CD4-positive, alpha-beta T cell treated with Interleukin-6 at 100 ng/mL for 8 hours (primary cell): ENCODE measurements at regions not wholly inside any gene's neighbourhood (a gene's known extent, or its start where the extent isn't known, plus 50 kb on each side); places are given as distances from the start of the nearest gene placed in this dataset.
"Not testable (repeated sequence)": the region's sequence is repeated elsewhere in the genome, so short reads cannot be mapped to it uniquely, and the experiment has no call there.

Source experiments
- DNase-seq: peaks from one replicate; pipeline ENCODE4 v3.0.0-alpha.2; 2020; ENCODE audit warnings: mixed read lengths, low spot score

DNA sequence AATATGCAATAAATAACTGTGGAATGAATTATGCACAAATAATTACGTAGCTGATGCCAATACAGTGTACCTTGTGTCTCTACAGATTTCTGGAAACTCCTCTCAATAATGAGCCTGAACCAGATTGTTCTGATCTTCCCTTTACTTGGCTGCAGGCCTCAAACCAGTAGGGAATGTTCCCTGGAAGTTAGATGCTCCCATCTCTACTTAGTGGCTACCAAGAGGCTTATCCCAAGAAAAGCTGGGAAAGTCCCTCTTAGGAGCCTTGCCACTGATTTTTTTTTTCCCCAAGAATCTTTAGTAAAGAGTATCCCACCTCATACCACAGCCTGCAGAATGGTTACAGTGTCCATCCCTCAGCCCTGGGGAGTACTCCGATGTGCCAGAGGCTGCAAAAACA is 702.1 kb downstream of the RFPL4B start:
- no peak for DNase-seq

DNA sequence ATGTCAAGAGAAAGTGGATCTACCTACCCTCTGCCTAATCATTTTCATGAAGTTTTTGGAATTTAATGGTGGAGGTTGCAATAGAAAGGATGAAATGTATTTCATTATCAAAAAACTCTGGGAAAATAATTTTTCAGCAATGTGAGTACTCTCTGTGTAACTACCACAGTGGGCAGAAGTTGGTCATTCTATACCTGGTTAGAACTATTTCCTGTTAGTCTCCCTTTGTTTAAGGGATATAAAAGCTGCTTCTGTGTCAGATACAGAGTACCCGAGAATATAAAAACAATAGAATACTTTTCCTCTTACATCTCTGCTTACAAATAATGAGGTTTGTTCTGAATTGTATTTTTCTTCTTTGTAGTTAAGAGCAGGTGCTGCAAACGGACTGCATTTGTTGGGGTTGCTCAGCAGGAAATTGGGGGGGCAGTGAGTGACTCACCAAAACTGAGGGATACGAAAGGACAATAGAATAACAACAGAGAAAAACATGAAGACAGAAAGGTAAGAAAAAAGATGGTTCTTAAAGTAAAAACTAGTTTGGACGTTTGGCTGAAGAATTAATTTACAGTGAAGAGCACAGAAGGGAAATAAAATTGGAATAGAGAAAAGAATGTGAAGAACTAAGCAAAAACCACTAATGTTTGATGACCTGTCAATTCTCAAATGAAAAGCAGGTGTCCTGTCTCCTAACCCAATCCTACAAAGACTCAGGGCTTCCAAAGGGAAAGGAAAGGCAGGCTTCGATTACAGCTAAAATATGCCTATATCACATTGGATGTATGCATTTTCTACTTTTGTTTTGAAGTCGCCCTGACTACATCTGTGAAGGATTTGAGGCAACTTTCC is 703.1 kb downstream of the RFPL4B start:
- DNase-seq, result no peak

DNA sequence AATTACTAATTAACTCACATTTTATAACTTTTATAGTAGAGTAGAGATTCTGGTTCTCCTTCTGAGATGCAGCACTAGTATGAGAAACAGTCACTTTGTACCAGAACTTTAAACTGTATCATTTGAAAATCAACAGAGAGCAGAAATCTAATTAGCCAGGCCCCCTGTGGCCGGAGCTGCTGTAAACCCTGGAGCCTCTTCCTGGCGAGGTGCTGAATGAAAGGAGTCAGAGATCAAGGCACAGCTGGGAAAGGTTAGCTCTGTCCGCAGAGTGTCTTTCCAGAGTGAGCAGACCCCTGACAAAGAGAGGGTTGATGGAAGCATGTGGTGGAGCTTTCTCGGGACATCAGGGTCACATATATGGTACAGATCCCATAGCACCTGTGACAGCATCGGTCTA is 703.8 kb downstream of the RFPL4B start:
- DNase-seq, result no peak

DNA sequence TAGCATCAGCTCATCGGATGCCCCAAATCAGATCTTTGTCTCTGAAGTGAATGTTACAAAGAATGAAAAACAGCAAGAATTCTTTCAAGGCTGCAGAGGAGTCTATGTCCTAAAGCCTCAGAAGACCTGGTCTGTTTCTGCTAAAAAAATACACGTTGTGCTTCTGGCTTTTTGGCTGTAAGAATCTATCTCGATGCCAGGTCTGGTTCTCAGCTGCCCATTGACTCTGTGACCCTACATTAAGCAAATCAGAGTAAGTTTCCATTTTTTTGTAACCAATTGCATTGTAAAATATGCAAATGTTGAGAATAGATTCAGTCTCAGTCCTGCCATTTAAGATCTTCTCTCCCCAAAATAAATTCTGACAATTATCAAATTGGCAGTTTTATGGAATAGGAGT is 705.4 kb downstream of the RFPL4B start:
- DNase-seq, result no peak

DNA sequence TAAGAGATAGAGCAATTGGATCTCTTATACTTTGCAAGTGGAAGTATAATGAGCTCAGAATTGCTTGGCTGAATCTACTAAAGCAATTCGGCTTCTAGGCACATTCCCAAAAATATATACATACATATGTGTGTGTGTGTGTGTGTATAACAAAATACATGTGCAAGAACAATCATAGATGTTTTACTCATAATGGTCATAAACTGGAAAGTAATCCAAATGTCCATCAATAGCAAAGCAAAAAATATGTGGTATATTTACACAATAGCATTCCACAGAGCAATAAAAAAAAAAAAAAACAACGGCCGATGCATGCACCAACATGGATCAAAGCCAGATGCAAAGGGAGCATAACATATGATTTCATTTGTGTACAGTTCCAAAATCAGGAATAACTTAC is 707.9 kb downstream of the RFPL4B start:
- DNase-seq, result no peak

DNA sequence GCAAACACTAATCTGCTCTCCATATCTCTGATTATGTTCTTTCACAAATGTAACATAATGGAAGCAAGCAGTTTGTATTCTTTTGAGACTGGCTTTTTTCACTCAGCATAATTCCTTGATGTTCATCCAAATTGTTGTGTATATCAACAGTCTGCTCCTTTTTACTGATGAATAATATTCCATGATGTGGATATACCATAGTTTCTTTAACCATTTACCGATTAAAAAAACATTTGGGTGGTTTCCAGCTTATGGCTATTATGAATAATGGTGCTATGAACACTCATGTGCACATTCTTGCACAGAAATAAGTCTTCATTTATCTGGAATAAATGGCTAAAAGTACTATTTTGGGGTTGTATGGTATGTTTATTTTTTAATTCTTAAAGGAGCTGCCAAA is 708.9 kb downstream of the RFPL4B start:
- no peak for DNase-seq

DNA sequence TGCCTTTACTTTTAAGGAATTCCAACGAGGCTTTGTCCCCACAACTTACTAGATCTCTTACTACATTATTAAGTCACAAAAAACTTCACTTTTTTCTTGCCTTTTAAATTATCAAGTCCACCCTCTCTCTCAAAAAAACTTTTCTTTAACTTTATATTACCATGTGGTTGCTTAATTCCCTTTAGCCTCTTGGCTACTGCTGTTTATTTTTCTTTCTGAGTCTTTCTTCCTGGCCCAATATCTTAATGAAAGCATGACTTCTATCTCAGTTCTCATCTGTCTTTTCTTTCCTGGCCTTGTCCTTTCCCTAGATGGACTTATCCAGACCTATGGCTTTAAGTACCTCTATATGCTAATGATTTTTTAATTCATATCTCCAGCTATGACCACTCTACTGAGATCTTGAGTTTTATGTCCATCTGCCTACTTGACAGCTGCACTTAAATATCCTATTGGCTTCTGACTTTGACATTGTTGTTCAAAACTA is 710.5 kb downstream of the RFPL4B start:
- DNase-seq, result no peak

DNA sequence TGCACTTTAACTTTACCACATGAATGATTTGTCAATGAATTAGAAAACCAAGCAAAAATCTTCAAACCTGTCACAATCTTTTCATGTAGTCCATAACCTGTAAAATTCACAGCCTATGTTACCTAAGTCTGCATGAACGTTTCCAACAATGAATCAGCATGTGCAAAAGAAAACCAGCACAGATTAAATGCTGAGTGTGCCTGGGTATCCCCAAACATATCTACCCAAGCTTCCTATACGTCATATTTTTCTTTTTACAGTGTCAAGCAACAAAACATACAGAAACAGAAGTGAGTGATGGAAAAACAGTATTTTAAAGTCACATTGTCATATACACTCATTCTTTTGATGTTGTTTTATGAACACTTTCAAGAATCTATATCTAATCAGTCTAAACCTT is 713.5 kb downstream of the RFPL4B start:
- DNase-seq, result no peak

DNA sequence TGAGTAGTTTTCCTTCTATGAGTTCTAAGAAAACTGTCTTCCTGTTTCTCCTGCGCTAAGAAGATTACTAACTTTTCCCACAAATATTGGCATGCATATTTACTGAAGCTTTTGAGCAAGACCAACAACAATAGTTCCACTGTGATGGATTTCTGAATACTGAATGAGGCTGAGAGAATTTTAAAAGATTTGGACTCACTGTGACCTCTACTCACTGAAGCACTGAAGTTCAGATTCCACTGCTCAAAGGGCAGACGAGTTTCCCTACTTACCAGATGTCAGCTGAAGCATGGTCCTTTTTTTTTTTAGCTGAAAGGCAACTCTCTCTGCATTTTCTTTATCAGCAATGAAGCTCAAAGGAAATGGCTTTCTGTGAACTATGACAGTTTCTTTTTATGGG is 718.5 kb downstream of the RFPL4B start:
- DNase-seq, result no peak

DNA sequence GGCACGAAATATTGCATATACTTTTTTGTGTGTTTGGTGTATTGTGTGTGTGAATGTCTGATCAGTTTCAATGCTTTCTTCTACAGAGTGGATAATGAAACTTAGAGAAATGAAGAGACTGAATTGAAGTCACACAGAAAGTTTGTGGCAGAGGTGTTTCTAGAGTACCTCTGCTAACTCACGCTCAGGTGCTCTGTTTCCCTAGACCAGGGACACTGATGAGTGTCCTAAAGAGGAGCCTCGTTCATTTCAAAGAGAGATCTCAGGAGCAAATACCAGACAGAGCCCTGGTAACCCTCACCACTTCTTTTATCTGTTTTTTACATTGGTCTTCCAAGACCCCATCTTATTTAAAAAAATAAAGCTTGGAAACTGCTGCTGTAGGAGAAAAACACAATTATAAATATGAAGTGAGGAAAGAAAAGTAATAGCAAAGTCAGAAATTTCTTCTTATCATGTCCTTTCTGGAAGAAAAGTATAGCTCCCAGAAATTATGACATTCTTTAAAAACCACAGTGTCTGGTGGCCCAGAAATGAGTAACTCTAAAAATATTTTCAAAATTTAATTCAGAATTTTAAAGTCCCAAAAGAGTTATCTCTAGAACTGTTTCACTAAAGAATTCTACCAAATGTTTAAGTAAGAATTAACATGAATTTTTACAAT is 720.6 kb downstream of the RFPL4B start:
- no peak for DNase-seq

DNA sequence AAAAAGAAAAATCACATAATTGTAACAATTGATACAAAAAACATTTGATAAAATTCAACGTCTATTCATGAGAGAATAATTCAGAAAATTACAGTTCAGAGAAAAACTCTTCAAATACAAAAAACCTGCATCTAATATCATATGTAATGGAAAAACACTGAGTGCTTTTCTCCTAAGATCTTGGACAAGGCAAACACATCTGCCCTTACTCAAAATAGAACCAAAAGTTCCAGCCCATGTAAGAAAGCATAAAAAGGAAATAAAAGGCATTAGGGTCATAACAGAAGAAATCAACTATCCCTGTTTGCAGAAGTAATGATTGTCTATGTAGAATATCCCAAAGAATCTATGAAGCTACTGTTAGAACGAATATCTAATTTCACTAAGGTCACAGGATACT is 721.4 kb downstream of the RFPL4B start:
- DNase-seq, result no peak

DNA sequence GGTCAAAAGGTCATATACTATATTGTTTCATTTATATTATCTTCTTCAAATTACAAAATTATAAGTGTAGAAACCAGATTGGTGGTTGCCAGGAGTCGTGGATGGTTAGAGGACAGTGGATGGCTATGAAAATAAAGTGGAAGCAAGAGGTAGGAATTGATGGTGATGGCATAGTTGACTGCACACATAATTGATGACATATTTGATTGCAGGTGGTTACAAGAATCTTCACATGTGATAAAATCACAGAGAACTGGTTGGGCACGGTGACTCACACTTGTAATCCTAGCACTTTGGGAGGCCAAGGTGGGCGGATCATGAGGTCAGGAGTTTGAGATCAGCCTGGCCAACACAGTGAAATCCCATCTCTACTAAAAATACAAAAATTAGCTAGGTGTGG is 723.6 kb downstream of the RFPL4B start:
- not testable (repeated sequence) for DNase-seq

DNA sequence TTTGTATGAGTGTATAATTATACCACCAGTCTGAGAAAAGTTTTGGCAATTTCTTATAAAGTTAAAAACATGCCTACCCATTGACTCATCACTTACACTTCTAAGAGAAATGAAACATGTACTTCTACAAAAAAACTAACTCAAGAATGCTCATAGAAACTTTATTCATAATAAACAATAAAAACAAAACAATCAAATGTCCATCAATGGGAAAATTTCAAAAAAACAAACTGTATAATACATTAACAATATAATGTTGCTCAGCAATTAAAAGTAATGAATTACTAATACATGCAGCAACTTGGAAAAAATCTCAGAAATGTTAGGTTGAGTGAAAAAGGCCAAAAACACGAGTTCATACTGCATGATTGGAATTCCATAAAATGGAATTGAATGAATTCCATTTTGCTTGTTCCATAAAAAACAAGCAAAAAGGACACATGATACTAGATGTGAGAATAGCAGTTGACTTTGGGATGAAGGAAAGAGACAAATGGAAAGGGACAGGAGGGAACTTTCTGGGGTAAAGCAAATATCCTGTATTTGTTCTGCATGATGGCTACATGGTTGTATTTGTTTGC is 726.6 kb downstream of the RFPL4B start:
- no peak for DNase-seq

DNA sequence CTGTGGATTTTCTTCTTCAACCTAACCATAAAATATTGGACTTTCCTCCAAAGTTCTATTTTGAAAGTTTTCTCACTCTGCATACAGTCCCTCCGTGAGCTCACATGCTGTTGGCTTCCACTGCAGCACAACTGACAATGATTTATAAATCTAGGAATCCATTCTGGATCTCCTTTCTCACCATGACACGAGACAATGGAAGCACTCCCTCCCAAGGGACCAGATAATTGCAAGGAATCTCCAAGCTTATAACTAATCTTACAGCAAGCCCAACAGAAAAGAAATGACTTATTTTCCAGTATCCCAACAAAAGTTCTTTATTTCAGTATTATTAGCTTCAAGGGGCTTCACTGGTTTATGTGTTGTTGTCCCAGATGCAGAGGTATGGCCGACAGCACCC is 729.0 kb downstream of the RFPL4B start:
- no peak for DNase-seq

DNA sequence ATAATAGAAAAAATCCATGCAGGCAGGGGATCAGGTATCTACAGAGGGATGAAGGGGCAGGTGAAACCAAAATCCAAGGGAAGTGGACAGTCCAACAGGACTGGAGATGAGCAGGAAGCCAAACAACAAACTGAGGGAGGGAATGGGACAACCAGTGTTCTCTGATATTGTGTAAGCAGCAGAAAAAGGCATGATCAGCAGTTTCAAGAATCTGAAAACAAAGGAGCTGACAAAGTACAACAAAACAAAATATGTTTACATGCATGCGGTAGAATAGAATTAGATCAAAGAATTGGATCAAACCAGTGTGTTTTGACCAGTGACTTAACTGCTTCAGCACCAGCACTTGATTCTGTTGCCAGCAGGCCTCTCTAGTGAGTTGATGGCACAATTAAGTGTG is 729.7 kb downstream of the RFPL4B start:
- no peak for DNase-seq

DNA sequence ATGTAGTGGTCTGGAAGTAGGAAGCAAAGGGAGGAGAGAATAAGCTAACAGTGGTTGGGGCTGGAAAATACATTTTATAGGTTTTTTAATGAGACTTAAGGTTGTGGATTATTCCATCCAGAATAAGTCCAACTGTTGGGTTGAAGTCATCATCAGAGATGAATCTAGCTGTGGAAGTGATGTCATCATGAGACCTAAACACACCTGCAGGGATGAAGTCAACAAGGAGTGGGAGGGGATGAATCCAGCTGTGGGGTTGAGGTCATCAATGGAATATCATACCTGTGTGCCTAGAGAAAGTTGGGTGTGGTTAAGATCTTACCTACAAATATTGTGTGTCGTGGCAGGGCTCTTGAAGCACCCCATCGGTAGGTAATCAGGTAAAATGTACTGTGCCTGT is 730.7 kb downstream of the RFPL4B start:
- no peak for DNase-seq

DNA sequence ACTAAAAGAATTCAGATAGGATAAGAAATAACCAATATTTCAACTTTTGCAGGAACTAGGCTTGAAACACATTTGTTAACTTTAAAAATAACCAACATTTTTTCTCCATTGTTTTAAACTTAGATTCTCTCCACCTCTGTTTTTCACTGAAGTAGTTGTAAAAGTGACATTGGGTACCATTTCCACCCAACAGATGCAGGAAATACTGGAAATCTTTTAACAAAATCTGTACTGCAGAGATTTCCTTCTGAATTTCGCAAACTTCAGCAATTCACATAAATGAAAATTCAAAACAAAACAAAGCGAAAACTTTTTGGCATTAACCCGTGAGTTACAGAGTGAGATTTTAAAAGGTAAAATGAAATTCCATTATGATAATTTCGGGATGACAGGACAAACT is 731.7 kb downstream of the RFPL4B start:
- DNase-seq, result no peak

DNA sequence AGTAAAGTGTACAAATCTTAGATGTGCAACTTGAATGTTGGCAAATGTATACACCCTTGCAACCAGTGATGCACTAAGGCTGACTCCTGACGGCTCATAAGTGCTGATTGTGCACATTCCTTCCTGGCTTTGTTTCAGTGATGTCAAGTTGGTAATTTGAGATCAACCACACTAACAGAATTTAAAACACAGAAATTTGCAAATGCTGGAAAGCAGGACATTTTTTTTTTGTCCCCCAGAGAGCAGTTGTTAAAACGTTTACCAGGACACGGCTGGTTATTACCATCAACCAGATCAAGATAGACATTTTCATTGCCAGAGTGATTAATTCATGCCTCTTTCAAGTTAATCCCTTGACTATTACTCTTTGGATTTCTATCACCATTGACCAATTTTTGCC is 735.6 kb downstream of the RFPL4B start:
- no peak for DNase-seq

DNA sequence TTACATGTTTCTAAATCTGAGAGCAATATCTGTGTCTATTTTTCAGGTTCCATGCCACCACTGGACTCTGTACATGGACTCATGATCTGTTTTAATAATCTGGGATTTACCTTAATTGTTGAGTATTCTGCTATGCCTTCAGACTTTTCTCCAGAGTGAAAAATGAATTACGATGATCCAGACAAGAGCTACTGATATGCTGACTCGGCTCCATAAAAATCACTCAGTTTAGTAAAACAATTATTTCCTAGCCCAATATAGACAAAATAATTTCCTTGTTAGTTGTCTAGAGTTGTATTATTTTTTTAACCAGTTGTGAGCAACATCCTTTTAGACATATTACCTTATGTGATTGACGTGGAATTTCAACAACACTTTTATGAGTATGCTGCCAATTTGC is 736.8 kb downstream of the RFPL4B start:
- DNase-seq, result no peak

DNA sequence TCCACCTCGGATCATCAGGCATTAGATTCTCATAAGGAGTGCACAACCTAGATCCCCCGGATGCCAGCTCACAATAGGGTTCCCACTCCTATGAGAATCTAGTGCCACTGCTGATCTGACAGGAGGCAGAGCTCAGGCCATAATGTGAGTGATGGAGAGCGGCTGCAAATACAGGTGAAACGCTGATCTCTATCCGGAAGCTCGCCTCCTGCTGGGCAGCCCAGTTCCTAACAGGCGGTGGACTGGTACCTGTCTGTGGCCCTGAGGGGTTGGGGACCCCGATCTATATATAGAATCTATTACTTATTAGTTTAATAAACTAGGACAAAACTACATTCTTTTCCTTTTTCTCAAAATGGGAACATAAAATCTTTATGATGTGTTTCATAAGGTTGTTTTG is 741.9 kb downstream of the RFPL4B start:
- no peak for DNase-seq

DNA sequence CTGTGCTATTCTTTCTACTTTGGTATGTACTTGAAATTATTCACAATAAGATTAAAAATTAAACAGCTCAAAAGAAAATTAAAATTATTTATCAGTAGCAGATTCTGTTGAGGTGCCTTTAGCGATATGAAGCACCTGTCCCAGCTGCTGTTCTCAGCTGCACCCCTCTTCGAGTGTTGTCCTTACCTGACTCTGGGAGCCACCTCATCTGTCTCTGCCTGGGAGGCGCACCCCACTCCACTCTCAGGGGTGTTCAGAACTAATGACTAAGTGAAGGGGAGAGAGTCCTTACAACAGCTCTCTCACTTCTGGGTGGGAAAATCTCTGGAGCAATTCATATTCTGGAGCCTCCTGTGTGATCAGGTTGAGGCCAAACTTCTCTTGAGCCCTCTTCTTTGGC is 745.7 kb downstream of the RFPL4B start:
- DNase-seq, result no peak

DNA sequence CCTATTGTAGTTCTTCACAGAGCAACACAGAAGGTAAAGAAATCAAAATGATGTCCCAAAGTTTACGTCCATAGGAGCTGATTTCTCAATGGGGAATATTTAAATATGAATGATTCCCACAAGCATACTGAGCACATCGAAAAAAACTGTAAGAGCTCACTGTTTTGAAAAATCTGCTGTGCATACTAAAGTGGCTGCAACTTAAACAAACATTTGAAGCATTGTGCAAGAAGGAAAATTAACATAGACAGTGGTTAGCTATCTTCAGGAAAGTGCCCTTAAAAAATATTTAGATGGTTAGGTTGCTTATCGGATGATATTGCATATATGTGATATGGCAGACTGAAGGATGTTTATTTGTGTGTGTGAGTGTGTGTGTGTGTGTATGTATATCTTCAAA is 747.6 kb downstream of the RFPL4B start:
- DNase-seq, result no peak

DNA sequence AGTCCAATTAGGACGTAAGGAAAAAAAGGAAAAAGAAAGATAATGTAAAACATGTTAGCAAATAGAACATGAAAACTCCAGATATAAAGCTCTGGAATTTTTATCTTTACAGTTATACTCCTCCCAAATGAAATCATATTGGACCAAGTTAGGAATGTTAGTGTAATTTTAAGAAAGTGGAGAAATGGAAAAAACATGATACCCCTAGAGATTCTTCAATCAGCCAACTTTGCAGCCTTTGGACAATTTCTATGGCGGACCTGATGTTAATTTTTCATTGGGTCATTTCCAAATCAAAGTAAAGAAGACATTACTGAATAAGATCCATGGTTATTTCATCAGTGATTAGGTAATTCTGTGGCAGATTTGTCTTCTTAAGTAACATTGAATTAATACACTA is 748.7 kb downstream of the RFPL4B start:
- DNase-seq, result no peak
